Adrenal gland (tissue), 5 donors: ENCODE measurements at regions not wholly inside any gene's neighbourhood (a gene's known extent, or its start where the extent isn't known, plus 50 kb on each side); places are given as distances from the start of the nearest gene placed in this dataset.

Experiments used
- CTCF ChIP-seq, 6 experiments: fragments of 450-650 bp in 4 of 6; fragments of 200-600 bp in 2 of 6; sonication (generic) in 1 of 6; IDR thresholded peaks; 1 replicate in 5 of 6; 2 replicates in 1 of 6; pipeline versions ENCODE4 v1.5.1 to v1.8.0; 2016 to 2021; ENCODE audit warnings: antibody characterized with exemption in 6 of 6, mild to moderate bottlenecking in 2 of 6, moderate library complexity in 1 of 6
- POLR2A ChIP-seq, 2 donors: fragments of 450-650 bp; IDR thresholded peaks; one replicate each; pipeline ENCODE4 v1.6.1; 2017; ENCODE audit warnings: antibody characterized with exemption in 2 of 2, mild to moderate bottlenecking in 2 of 2, moderate library complexity in 1 of 2
- donor health status: DM: no; HTN: no; CAD: no.

- TF ChIP-seq CTCF (IDR thresholded peaks at IDR 0.05) (no peak), POLR2A (IDR thresholded peaks at IDR 0.05) (no peak)
These were observed 230.3 kb upstream of the PFKP start for GRCh38 chr10:2836921-2837662.
